HFFc6 (cell line): ENCODE measurements at regions not wholly inside any gene's neighbourhood (a gene's known extent, or its start where the extent isn't known, plus 50 kb on each side); places are given as distances from the start of the nearest gene placed in this dataset.

Experiments used
- DNase-seq: peaks from one replicate; pipeline ENCODE4 v3.0.0-alpha.2; 2018
- H3K27ac Mint-ChIP-seq: 2 replicates; pipeline ENCODE4 v1.8.0; 2020; ENCODE audit warnings: mild to moderate bottlenecking, mixed read lengths
- H3K27me3 Mint-ChIP-seq: 2 replicates; pipeline ENCODE4 v1.8.0; 2021; ENCODE audit warnings: mild to moderate bottlenecking, moderate library complexity, mixed read lengths; ENCODE audit not compliant: insufficient read depth
- H3K36me3 Mint-ChIP-seq: 2 replicates; pipeline ENCODE4 v1.8.0; 2021; ENCODE audit warnings: low read depth, mixed read lengths
- H3K4me1 Mint-ChIP-seq: 2 replicates; pipeline ENCODE4 v1.8.0; 2020; ENCODE audit warnings: low read depth, mixed read lengths
- H3K4me3 Mint-ChIP-seq: 2 replicates; pipeline ENCODE4 v1.8.0; 2020; ENCODE audit warnings: mild to moderate bottlenecking, moderate library complexity, mixed read lengths
- H3K9me3 Mint-ChIP-seq: 2 replicates; pipeline ENCODE4 v1.8.0; 2020; ENCODE audit warnings: mild to moderate bottlenecking, mixed read lengths
- CTCF ChIP-seq: fragments of 200-600 bp; sonication (generic); IDR thresholded peaks from 2 replicates; pipeline ENCODE4 v1.5.0; 2021; ENCODE audit warnings: antibody characterized with exemption, mild to moderate bottlenecking

- Mint-ChIP-seq H3K27ac (no peak overlapping the region), H3K36me3 (peaks cover 13% of the 10 kb centered on the region), H3K9me3 (peaks cover 8% of the 10 kb centered on the region), H3K27me3 (peaks cover 5% of the 10 kb centered on the region; the same call in 1 of the 2 replicates), H3K4me3 (no peak overlapping the region), H3K4me1 (peaks cover 18% of the 10 kb centered on the region)
- no peak for TF ChIP-seq CTCF
- DNase-seq = no peak
Measured at GRCh38 chr18:56109757-56110156, 521.8 kb upstream of the TCF4 start.

GRCh38 chr18:56108478-56109367, 520.7 kb upstream of the TCF4 start:
- TF ChIP-seq CTCF = no peak
- Mint-ChIP-seq H3K4me1 (peaks cover 18% of the 10 kb centered on the region), H3K27me3 (peaks cover 5% of the 10 kb centered on the region; the same call in 1 of the 2 replicates), H3K4me3 (no peak overlapping the region), H3K27ac (no peak overlapping the region), H3K36me3 (peaks cover 24% of the 10 kb centered on the region), H3K9me3 (peaks cover 19% of the 10 kb centered on the region)
- no peak for DNase-seq

DNA sequence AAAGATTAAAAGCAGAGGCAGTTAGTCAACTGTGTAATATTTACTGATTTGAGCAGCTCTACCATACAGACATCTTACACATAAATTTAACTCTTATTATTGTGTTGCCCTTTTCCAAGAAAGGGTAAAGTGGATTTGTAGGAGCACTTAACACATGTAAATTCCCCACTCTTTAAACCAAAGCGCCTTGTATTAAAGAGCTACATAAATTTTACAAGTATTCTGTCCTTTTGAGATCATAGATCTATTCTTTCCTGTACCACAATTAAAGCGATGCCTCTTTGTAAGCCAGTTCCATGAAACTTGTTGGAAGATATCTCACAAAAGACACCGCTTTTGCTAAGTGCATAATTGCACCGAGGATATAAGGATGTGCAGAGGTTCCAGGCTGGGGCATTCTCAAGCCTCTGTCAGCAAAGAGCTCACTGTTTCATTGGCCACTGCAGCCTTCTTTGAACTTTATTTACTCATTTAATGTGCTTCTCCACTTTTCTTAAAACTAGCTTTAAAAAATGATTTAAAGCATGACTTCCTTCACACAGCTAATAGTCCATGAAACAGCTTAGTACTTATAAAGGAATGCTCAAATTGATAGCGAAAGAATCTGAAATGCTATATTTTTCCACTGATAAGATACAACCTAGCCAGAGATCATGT, 520.0 kb upstream of the TCF4 start:
- Mint-ChIP-seq H3K4me1 (peaks cover 11% of the 10 kb centered on the region), H3K36me3 (peaks cover 29% of the 10 kb centered on the region), H3K27me3 (peaks cover 8% of the 10 kb centered on the region; the same call in 1 of the 2 replicates), H3K27ac (no peak overlapping the region), H3K9me3 (peaks cover 26% of the 10 kb centered on the region), H3K4me3 (no peak overlapping the region)
- TF ChIP-seq CTCF = no peak
- DNase-seq = no peak

- Mint-ChIP-seq H3K36me3 (peaks cover 20% of the 10 kb centered on the region), H3K27ac (no peak overlapping the region), H3K4me1 (peaks cover 7% of the 10 kb centered on the region), H3K4me3 (no peak overlapping the region), H3K27me3 (peaks cover 6% of the 10 kb centered on the region), H3K9me3 (peaks cover 22% of the 10 kb centered on the region)
- no peak for TF ChIP-seq CTCF
- DNase-seq = no peak
Measured at GRCh38 chr18:56100090-56100722, 512.2 kb upstream of the TCF4 start.

DNA sequence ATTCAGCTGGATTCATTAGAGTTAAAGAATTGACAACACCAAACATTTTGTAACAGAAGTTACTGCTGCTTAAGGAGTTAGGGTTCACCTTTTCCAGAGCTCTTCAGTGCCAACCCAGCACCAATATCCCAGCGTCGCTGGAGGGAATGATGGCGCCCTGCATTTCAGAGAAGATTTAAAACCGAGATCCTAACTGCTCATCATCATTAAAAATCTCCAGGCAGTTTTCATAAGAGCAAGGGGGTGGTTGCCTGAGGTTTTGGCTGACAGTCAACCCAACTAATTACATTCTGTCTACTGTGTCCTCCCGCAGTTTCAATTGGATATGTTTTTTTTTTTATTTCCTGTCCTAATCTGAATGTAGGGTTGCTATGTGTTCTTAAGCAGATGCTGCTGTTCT, 509.6 kb upstream of the TCF4 start:
- no peak overlapping the region for H3K4me3 Mint-ChIP-seq
- H3K4me1 Mint-ChIP-seq = peaks cover 7% of the 10 kb centered on the region
- no peak overlapping the region for H3K27ac Mint-ChIP-seq
- H3K36me3 Mint-ChIP-seq = no peaks in the 10 kb centered on the region; the same call in 1 of the 2 replicates
- TF ChIP-seq CTCF = no peak
- DNase-seq = no peak
- H3K9me3 Mint-ChIP-seq = no peaks in the 10 kb centered on the region
- peaks cover 5% of the 10 kb centered on the region for H3K27me3 Mint-ChIP-seq
